Left cardiac atrium (tissue), 4 donors: ENCODE measurements at regions not wholly inside any gene's neighbourhood (a gene's known extent, or its start where the extent isn't known, plus 50 kb on each side); places are given as distances from the start of the nearest gene placed in this dataset.
A peak's percentile ranks its signal among the peaks of the same experiment; 100 is the strongest.
"Not testable (repeated sequence)": the region's sequence is repeated elsewhere in the genome, so short reads cannot be mapped to it uniquely, and the experiment has no call there.

ENCODE experiments used
- ATAC-seq, 2 donors: fragments of 200-7000 bp; cut with Tn5 transposase; one replicate each; pipeline ENCODE4 v1.9.1; 2020; ENCODE audit warnings: mild to moderate bottlenecking in 2 of 2, moderate library complexity in 2 of 2
- DNase-seq: peaks from one replicate; pipeline ENCODE4 v3.0.0-alpha.2; 2020
- intact Hi-C, 2 donors: fragments of 100-400 bp; cut with DNase I; formaldehyde crosslinking; loops; one replicate each; pipeline versions ENCODE4 v1.14.1 to v1.15.1; 2022 to 2023
- donor health status: DM: no; HTN: yes; CAD: no.
- donor health status: DM: no; HTN: yes; CAD: no; lungs with severe emphysema.
- donor health status: DM: yes; HTN: yes; CAD: no.
- donor health status: Dilated cardiomyopathy.

- intact Hi-C loops, result loop anchor here in 1 of 2 donors (10.0 kb wide), 1 partner anchor 241 kb away; no protein-coding TSS in a partner anchor
- DNase-seq (no peak), ATAC-seq (peak in 1 of 2 donors; percentile 28)
Observed at GRCh38 chr5:72604111-72604797, 97.0 kb upstream of the ZNF366 start.

GRCh38 chr5:72602696-72603685, 95.8 kb upstream of the ZNF366 start:
- intact Hi-C loops, result loop anchor here in 1 of 2 donors (10.0 kb wide), 1 partner anchor 242 kb away; no protein-coding TSS in a partner anchor
- DNase-seq (no peak), ATAC-seq (no peak)

- intact Hi-C loops, result loop anchor here in 1 of 2 donors (10.0 kb wide), 1 partner anchor 243 kb away; no protein-coding TSS in a partner anchor
- DNase-seq (no peak), ATAC-seq (no peak)
Observed at GRCh38 chr5:72601861-72602260, 94.7 kb upstream of the ZNF366 start.

- intact Hi-C loops, result loop anchor here in 1 of 2 donors (10.0 kb wide), 1 partner anchor 244 kb away; no protein-coding TSS in a partner anchor
- no peak for DNase-seq
- peak in 1 of 2 donors; percentile 30 for ATAC-seq
Observed at GRCh38 chr5:72600391-72600981, 93.3 kb upstream of the ZNF366 start.

- intact Hi-C loops, result loop anchor here in 1 of 2 donors (10.0 kb wide), 1 partner anchor 245 kb away; no protein-coding TSS in a partner anchor
- DNase-seq, result no peak
- peak in 1 of 2 donors; percentile 55 for ATAC-seq
Observed at GRCh38 chr5:72599519-72600370, 92.5 kb upstream of the ZNF366 start.

- DNase-seq, result no peak
- intact Hi-C loops, result no loop called here
Observed at GRCh38 chr5:72599065-72599433, 91.8 kb upstream of the ZNF366 start.

GRCh38 chr5:72598401-72599064, 91.3 kb upstream of the ZNF366 start:
- intact Hi-C loops, result no loop called here
- DNase-seq (no peak), ATAC-seq (no peak)

More at GRCh38 chr5:72599065-72599433, 91.8 kb upstream of the ZNF366 start:
- ATAC-seq, result no peak

- intact Hi-C loops, result no loop called here
- peak; percentile 79 to 92 for ATAC-seq
- peak; percentile 43 for DNase-seq
Observed at GRCh38 chr5:72597456-72597948, 90.3 kb upstream of the ZNF366 start.

GRCh38 chr5:72596956-72597355, 89.7 kb upstream of the ZNF366 start:
- intact Hi-C loops, result no loop called here
- peak in 1 of 2 donors; percentile 62 for ATAC-seq
- DNase-seq, result no peak

GRCh38 chr5:72588640-72589039, 81.4 kb upstream of the ZNF366 start:
- ATAC-seq, result no peak
- intact Hi-C loops, result no loop called here
- DNase-seq, result no peak

- DNase-seq, result no peak
- intact Hi-C loops, result no loop called here
- peak in 1 of 2 donors; percentile 30 for ATAC-seq
Observed at GRCh38 chr5:72587661-72588308, 80.6 kb upstream of the ZNF366 start.

GRCh38 chr5:72586788-72587530, 79.7 kb upstream of the ZNF366 start:
- DNase-seq, result no peak
- no peak for ATAC-seq
- intact Hi-C loops, result no loop called here

- ATAC-seq, result peak; percentile 38 to 41
- intact Hi-C loops, result no loop called here
- DNase-seq, result no peak
Observed at GRCh38 chr5:72584466-72584865, 77.3 kb upstream of the ZNF366 start.

GRCh38 chr5:72579290-72579689, 72.1 kb upstream of the ZNF366 start:
- ATAC-seq, intact Hi-C loops, DNase-seq: not testable (repeated sequence)

- intact Hi-C loops, result no loop called here
- DNase-seq, result no peak
- ATAC-seq, result no peak
Observed at GRCh38 chr5:72572236-72572765, 65.1 kb upstream of the ZNF366 start.

- DNase-seq (no peak), ATAC-seq (no peak)
- intact Hi-C loops, result no loop called here
Observed at GRCh38 chr5:72569408-72569944, 62.3 kb upstream of the ZNF366 start.
